ENCODE measurements at regions not wholly inside any gene's neighbourhood (a gene's known extent, or its start where the extent isn't known, plus 50 kb on each side); places are given as distances from the start of the nearest gene placed in this dataset.
"Not testable (repeated sequence)": the region's sequence is repeated elsewhere in the genome, so short reads cannot be mapped to it uniquely, and the experiment has no call there.

GRCh38 chr4:30124621-30125020 is 595.5 kb upstream of the PCDH7 start:
- not testable (repeated sequence) for TF ChIP-seq CTCF (IDR thresholded peaks at IDR 0.05 in 2 of 3, conservative IDR thresholded peaks at IDR 0.05 in 1 of 3; ENCODE audit: borderline replicate concordance in 1 of 3, insufficient read depth in 1 of 3, low read depth in 2 of 3, low read length in 2 of 3); SIN3A (IDR thresholded peaks at IDR 0.05; ENCODE audit: low read depth); EGR1 (IDR thresholded peaks at IDR 0.05; ENCODE audit: low read depth); ELF1 (IDR thresholded peaks at IDR 0.05; ENCODE audit: borderline replicate concordance, low read depth); FOSL1 (IDR thresholded peaks at IDR 0.05; ENCODE audit: low read depth); EZH2 (IDR thresholded peaks at IDR 0.05); POLR2AphosphoS5 (IDR thresholded peaks at IDR 0.05; ENCODE audit: low read depth, low read length); JUND (IDR thresholded peaks at IDR 0.05); POLR2A (IDR thresholded peaks at IDR 0.05; ENCODE audit: borderline replicate concordance, extremely low read depth, insufficient read depth, insufficient read length); SP1 (IDR thresholded peaks at IDR 0.05; ENCODE audit: low read depth); YY1 (IDR thresholded peaks at IDR 0.05; ENCODE audit: extremely low read depth, insufficient replicate concordance, low read depth, low read length); ATF3 (IDR thresholded peaks at IDR 0.05); MAX (IDR thresholded peaks at IDR 0.05); CEBPB (IDR thresholded peaks at IDR 0.05; ENCODE audit: low read depth)

Data from HCT116 (cell line).